Activated CD8-positive, alpha-beta memory T cell treated with anti-CD3 and anti-CD28 coated beads, Interleukin-2, amount 50 U/mL, for 48 hours (primary cell): ENCODE measurements at regions not wholly inside any gene's neighbourhood (a gene's known extent, or its start where the extent isn't known, plus 50 kb on each side); places are given as distances from the start of the nearest gene placed in this dataset.

Source experiments
- DNase-seq: peaks from one replicate; pipeline ENCODE4 v3.0.0-alpha.2; 2020

DNA sequence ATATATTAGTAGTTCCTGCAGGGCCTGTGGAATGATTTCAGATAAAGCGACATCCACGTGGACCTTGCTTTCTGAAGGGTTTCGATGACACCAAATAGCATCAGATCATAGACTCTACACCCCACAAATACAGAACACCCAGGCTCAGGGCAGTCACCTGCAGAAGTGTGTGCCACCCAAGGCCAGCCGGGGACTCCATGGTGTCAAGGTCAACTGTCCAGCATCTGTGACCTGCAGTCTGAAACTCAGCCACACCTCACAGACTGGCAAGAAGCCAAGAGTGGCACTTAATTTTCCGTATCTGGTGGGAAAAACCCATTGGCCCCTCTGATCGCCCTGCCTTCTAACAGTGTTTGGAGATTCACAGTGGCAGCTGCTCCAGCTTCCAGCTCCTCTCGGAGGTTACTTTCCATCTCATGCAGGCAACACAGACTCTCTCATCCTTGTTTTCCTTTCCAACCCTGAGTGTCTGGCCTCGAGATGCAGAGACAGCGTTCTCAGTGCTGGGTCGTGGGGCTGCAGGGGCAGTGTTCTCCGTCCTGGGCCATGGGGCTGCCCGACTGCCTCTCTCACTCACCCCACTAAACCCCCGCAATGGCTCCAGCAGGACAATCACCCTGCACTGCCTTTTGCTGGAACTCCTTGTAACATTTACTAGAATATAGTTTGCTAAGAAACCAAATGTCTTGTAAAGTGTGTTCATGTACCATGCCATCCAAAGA is 221.9 kb downstream of the IRX2 start:
- DNase-seq, result no peak

DNA sequence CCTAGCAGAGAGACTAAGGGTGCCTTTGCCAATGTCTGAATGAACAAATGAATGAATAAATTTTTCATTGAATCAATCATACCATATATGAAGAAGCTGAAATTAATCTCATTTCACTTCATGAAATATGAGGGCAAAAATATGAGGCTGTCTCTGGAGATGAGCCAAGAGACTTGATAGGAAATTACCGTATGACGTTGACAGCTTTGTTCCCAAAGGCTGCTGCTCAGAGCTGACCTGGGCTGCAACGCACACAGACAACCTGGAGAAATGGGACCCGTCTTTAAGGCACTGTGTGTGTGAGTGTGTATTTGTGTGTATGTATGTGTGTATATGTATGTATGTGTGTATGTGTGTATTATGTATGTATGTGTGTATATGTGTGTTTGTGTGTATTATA is 226.1 kb downstream of the IRX2 start:
- DNase-seq, result no peak

DNA sequence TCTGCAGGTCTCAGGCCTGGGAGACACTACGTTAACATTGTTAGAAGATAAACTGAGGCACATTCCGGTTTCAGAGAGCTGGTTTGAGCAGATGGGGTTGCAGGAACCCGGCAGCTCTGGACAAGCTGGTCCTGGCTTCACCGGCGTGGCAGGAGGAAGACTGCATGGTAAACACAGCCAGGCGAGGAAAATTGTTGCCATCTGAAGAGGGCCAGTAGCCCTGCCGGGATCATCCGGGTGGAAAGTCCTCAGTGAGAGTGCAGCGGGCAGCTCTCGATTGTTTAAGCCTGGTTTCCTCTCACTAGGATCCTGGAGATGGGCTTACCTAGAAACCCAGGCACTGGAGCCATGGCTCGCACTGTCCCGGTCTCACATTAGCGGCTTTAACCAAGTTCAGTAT is 226.9 kb downstream of the IRX2 start:
- DNase-seq, result no peak

DNA sequence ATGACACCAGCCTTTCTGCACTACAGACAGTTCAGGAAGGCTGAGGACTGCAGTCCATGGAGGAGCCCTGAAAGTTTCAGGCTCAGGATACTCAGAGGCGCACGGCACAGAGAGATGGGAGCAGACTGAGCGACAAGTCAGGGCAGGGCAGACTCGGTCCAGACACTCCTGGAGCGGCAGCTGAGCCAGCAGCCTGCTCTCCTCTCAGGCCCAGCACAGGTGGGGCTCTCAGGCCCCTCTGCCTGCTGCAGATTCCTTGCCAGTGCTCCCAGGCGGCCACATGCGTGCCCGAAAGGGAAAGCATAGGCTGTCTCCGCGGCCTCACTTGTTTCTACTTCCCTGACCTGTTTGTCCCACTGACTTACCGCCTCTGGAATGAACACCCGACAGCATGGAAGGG is 228.3 kb downstream of the IRX2 start:
- DNase-seq, result no peak

DNA sequence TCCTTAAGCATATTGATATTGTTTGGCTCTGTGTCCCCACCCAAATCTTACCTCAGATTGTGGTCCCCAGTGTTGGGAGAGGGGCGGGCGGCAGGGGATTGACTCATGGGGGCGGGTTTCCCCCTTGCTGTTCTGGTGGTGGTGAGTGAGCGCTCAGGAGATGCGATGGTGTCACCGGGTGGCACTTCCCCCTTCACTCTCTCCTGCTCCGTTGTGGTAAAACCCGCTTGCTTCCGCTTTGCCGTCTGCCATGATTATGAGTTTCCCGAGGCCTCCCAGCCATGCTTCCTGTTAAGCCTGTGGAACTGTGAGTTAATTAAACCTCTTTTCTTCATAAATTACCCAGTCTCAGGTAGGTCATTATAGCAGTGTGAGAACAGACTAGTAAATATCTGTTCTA is 229.1 kb downstream of the IRX2 start:
- DNase-seq, result no peak

DNA sequence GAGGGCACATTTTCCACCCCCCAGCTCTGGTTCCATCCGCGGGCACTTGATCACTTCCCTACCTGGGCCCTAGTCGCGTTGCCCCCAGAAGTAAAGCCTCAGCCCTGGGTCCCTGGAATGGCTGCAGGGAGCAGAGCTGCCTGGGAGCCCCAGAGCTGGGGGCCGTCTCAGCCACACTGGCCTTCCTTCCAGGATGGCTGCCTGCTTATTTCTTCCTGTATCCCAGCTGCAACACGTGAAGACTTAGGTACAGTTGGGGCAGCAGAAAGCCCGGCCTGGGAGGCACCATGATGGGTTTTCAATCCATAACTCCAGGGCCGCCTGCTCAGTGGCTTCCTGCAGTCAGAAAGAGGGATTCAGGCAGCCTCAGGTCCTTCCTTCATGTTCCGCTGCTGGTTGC is 232.3 kb downstream of the IRX2 start:
- DNase-seq, result no peak

DNA sequence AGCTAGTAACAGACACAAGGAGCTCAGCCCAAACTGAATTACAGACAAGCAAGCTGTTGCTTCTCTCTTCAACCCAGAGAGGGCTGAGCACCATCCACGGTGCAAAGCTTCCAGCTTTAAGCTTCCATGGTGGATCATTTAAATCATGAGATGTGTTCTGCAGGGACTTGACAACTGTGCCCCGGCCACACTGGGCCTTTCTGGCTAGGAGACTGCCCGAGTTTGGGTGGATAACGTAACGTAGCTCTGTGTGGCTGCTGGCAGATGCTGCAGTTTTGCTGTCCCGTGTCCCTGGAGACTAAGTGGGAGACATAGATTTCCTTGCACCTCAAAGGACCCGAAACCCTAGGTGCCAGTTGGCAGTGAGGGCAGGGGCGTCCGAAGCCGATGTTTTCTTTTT is 234.0 kb downstream of the IRX2 start:
- DNase-seq, result no peak

DNA sequence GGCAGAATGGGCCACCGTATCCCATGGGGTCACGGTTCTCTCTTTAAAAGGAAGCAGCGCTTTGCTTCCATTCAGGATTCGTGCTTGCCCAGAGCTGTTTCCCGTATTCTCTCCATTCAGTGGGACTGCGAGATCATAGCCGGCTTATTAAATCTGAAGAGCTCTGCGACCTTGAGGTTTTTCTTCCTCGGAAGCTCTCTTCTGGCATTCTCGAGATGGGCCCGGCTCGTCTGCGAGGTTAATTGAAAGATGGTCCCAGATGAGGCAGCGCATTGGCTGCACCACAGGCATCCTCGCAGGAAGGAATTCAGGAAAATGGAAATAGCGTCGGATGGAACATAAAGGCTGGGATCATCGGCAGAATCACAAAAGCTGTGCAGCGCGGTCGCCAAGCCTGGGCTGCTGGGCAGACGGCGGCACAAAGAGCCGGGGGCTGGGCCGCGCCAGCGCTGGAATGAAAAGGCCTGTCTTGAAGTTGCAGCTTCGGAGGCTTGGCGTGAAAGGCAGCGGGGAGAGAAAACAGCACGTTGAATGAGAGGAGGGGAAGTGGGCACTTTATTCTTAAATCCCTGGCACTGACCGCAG is 236.2 kb downstream of the IRX2 start:
- no peak for DNase-seq

DNA sequence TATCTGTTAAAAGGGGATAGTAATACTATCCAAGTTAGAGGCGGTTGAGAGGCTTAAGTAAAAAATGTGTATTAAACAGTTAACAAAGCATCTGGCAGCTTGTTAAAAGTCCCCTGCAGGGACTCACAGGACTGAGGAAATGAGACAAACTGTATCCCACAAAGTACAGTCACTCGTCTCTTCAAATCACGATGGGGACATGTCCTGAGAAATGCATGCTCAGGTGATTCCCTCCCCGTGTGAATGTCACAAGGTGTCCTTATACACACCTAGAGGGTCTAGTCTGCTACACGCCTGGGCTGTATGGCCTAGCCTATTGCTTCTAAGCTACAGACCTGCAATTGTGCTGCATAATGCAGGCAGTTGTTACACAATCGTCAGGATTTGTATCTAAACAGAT is 237.0 kb downstream of the IRX2 start:
- DNase-seq, result no peak

DNA sequence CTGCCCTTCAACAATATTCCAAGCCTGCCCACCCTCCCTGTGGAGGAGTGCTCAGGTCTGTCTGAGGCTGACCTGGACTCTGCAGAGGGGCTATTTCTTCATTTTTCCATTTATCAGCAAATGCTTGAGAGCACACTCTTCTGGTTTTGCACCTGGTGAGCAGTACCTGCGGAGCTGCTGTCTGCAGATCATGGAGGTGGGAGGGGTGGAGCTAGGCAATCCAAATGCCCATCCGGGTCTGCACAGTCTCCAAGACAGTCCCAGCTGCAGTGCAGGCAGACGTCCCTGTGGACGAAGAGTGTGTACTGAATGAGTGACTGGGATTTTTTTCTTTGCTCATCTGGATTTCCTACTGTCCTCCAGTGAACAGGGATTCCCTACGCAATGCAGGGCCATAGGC is 239.8 kb downstream of the IRX2 start:
- no peak for DNase-seq

DNA sequence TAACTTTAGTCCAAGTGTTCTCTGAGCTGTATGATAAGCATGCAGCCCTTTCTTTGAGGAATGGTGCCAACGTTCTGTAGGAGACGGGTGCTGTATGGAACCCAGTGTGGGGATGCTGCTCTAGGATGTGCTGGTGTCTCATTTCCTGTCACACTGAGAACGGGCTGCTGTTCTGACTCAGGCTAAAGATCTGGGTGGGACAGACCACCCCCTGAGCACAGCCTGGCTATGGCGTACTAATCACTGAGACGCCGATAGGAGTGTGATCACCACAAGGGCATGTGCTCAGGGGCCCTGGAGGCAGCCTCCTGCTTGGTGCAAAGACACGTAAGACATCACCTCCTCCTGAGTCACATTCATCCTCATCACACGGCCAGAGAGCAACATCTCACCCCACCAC is 240.4 kb downstream of the IRX2 start:
- DNase-seq, result no peak

DNA sequence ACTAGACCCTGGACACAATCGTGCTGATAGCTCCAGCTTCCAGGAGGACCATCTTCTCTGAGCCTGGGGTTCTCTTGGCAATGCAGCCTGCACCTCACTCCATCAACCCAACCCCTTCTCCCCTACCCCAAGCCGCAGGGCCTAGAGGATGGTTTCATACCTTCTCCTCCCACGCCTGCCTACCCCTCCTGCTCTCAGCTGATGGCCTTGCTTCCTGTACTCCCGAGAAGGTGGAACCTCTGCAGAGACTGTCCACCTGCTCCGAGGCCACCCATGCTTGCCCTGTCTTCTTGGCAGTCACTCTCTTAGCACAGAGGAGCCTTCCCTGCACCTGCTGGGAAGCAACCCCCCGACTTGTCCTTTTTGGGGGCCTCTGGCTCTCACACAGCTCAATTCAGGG is 241.9 kb downstream of the IRX2 start:
- no peak for DNase-seq

DNA sequence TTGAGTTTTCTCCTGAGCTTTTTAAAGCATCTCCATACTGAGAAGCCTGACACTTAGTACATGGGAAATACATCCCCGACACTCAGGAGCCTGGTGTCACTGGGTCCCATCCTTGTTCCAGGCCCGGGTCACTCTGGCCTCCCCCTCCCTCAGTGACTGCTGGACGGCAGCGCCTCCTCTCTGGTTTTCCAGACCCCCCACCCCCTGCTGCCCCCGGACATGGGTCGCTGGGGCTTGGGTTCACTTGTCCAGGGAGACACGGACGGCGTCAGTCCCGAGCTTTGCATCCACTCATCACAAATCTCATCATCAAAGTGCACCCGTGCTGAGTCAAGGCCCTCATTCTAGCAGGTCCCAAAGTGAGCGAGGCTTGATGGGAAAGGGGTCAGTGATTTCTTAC is 243.0 kb downstream of the IRX2 start:
- DNase-seq, result no peak

DNA sequence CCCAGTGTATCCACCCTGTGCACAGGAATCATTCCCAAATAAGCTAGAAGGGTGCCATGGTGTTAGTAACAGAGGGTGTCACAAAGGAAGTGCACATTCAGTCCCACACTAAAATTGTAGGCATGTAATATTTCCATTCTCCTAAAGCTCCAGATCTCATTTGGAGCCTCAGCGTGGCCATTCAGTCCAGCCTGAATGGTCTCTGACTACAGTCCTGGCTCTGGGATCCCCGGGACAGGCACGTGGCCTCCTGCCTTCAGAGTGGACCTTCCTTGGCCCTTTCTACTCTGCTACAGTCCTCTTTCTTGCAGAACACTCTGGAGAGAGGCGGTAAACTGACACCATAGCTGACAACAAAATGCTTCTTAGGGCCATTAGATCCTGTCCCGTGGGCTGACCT is 243.9 kb downstream of the IRX2 start:
- no peak for DNase-seq

DNA sequence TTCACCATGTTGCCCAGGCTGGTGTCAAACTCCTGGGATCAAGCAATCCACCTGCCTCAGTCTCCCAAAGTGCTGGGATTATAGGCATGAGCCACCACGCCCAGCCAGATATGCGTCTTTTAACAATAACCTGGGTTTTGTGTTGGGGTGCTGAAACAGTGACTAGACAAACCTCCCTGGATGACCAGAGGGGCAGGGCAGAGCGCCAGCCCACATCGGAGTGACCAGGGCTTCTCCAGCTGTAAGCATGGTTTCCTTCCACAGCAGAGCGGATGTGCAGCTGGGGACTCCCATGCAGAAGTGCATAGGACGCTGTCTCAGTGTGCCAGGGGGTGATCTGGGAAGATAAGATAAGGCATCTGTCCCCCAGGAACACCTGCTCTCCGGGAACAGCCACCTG is 244.9 kb downstream of the IRX2 start:
- DNase-seq, result no peak

DNA sequence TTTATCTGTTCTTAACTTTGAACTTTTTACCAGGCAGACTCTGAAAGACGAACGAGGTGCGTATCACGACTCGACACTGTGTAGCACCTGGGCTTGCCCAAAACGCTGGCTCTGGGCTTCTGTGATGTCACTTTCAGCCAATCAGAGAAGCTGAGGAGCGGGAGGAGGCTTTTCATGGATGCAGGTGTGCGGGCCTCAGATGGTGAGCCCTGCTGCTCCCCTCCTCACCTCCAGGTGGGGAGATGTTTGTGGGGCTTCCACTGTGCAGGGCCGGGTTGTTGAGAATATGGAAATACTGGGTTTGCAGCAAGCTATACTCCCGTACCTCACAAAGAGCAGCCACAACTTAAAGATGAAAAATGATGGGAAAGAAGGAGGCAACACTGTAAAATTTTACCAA is 246.3 kb downstream of the IRX2 start:
- DNase-seq, result no peak

DNA sequence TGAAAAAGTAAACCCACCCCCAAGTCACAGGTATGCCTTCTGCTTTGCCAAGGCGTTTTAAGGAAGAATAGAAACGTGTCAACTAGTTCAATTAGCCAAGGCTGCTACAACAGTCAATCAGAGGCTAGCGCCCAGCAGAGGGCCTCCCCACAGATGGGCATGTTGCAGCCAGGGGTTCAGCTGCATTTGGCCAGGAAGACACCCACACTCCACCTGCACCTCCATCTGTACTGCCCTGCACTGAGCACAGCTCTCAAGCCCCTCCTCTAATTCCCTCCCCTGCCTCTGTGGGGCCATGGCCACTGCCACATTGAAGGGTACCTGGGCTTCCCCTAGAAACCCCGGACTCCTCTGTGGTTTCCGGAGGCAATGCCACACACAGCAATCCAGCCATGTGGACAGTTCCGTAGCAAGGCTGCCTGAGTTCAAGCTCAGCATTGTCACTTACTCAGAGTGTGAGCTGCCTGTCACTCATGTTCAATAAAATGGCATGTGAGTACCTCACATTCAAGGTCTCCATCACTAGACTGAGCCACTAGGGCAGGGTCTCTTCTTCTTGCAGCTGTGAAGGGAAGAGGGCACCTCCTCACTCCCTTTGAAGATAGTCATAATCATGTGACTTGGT is 248.4 kb downstream of the IRX2 start:
- DNase-seq, result no peak

DNA sequence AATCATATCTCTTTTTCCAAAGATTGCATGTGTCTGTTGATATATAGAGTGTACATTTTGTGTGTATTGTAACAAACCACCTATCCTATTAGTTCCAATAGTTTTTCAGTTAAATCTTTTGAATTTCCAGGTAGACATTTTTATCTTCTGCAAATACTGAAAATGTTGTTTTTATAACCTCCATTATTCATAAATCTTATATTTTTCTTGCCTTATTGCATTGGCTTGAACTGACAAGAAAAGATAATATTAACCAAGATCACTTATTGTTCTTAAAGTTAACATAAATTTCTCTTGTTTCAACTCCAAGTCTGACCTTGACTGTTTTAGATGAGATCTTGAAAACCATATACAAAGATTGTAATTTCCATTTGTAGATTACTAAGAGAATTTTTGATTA is 251.6 kb downstream of the IRX2 start:
- no peak for DNase-seq

DNA sequence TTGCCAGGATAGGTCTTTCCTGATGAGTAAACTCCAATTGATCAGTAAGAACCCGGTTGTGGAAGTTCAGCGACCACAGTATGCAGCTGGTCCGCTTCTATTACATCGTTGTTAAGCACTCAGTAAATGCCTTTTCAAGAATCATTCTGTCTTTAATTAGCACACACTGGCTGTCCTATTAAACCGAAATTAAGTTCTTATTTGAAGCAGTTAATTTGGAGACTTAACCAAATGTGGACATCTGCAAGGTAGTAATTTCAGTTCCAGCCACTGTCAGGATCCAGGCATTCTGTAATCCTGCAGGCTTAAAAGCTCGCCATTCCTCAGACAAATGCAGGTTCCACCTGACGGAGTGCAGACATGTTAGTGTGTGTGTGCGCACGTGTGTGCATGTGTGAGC is 254.6 kb downstream of the IRX2 start:
- no peak for DNase-seq

DNA sequence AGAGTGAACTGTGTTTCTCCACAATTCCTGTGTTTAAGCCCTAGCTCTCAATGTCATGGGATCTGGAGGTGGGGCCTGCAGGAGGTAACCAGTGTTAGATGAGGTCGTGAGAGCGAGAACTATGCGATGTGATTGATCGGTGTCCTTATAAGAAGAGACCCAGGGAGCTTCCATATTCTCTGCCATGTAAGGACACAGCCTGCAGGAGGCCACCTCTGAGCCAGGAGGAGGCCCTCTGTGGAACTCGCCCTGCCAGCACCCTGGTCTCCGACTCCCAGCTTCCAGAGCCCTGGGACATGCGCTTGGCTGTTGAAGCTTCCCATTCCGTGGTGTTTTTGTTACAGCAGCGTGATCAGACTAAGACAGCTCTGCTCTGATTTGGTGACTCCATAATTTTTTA is 255.4 kb downstream of the IRX2 start:
- DNase-seq, result no peak

DNA sequence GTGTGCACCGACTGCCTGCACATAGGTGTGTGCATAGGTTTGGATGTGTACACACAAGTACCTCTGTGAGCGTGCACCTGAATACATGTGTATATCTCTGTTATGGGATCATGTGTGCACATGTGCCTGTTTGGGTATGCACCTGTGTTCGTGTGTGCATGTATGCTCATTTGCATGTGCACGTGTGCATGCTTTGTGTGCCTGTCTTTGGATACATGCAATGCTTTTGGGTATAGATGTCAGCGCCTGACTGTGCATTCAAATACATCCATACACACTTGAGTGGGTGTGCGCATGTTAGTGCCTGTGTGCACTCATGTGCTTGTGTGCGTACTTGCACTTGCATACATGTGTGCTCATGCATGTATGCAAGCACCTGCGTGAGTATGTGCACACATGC is 258.1 kb downstream of the IRX2 start:
- DNase-seq, result no peak

DNA sequence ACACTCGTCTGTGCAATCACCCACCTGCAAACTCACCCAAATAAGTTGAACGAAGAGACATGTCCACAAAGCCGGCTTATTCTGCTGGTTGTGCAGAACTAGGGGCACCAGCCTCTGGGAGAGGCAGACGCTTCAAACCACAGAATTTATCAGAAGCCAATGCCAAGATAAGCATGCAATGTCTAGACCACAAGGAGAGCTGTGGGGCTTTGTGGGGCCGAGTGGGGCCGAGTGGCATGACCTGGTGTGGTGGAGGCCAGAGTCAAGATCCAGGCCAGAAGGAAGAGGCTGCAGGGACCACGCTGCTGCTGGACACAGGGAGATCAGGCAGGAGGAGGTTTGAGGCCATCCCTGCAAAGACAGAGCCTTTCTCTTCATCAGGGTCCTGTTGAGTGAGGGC is 259.0 kb downstream of the IRX2 start:
- no peak for DNase-seq

DNA sequence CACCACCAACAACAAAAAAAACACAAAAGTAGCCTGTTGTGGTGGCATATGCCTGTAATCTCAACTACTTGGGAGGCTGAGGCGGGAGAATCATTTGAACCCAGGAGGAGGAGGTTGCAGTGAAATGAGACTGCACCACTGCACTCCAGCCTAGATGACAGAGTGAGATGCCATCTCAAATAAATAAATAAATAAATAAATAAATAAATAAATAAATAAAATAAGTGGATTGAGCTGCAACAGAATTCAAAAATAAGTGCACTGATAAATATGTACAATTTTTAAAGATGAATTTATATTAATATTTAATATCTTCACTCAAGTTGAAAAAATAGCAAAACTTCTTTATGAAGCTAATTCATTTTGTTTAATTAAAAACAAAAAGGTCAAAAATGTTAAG is 259.6 kb downstream of the IRX2 start:
- no peak for DNase-seq

DNA sequence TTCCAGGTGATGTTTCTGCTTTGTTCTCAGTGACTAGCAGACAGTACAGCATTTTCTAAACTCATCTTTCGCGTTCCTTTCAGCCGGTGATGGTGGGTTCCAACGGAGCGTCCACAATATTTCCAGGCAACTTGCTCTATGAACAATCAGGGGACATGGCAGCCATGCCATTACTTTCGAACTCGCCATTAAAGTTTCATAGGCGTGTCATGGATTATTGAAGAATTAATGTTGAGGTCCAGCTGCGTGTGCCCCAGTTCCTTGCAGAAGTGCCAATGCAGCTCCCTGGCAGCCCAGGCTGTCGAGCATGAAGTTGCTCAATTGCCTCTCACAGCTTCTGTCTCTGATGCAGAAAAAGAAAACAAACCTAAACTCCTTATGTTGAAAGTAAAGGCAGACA is 262.2 kb downstream of the IRX2 start:
- no peak for DNase-seq

DNA sequence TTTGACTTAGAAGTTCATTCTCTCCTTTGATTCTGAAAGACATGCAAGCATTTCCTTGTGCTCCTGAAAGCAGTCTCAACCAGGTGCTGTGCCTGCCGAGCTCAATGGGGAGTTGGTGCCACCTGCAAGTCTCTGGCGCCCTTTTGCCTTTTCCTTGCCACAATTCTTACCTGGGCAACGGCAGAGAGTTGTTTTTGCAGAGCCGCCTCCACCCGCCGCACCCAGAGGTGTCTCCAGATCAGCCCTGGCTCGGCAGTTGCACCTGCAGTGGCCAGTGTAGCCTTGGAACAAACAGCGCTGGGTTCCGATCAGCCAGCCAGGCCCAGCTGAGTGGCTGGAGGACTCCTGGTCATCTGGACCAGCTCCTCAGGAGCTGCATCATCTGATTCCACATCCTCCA is 262.9 kb downstream of the IRX2 start:
- no peak for DNase-seq
